ENCODE measurements at regions not wholly inside any gene's neighbourhood (a gene's known extent, or its start where the extent isn't known, plus 50 kb on each side); places are given as distances from the start of the nearest gene placed in this dataset.

DNA sequence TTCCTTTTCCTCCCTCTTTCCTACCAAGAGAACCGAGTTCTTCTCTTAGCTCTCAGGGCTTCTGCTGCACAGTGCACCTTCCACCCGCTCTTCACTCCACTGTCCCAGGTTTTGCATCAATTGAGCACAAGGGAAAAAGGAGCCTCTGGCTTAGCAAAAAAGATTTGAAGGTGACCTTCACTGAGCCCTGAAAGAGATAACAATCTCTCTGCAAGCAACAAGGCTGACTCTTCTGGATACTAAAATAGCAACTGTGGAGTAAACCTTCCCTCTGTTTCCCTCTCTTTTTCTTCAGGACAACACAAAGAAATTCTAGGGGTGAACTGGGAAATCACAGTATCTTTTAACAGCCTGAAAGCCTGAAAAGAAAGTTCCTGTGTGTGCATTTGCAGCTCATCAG lies 354.7 kb upstream of the PODXL start:
- TF ChIP-seq EZH2 (IDR thresholded peaks at IDR 0.05; ENCODE audit: borderline replicate concordance, insufficient read depth, low read depth, low read length, poor library complexity, severe bottlenecking), result no peak
- TF ChIP-seq, protein P1, sequence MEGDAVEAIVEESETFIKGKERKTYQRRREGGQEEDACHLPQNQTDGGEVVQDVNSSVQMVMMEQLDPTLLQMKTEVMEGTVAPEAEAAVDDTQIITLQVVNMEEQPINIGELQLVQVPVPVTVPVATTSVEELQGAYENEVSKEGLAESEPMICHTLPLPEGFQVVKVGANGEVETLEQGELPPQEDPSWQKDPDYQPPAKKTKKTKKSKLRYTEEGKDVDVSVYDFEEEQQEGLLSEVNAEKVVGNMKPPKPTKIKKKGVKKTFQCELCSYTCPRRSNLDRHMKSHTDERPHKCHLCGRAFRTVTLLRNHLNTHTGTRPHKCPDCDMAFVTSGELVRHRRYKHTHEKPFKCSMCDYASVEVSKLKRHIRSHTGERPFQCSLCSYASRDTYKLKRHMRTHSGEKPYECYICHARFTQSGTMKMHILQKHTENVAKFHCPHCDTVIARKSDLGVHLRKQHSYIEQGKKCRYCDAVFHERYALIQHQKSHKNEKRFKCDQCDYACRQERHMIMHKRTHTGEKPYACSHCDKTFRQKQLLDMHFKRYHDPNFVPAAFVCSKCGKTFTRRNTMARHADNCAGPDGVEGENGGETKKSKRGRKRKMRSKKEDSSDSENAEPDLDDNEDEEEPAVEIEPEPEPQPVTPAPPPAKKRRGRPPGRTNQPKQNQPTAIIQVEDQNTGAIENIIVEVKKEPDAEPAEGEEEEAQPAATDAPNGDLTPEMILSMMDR (IDR thresholded peaks at IDR 0.05), result no peak
